Type B pancreatic cell (in vitro differentiated cells): ENCODE measurements at regions not wholly inside any gene's neighbourhood (a gene's known extent, or its start where the extent isn't known, plus 50 kb on each side); places are given as distances from the start of the nearest gene placed in this dataset.

Experiments
- DNase-seq: peaks from one replicate; pipeline ENCODE4 v3.0.0; 2021; ENCODE audit warnings: mixed read lengths; ENCODE audit not compliant: unreplicated experiment; ENCODE audit errors: extremely low spot score
- H3K27ac Mint-ChIP-seq: 2 replicates; pipeline ENCODE4 v1.8.0; 2021; ENCODE audit warnings: mild to moderate bottlenecking, mixed read lengths
- H3K27me3 Mint-ChIP-seq: 2 replicates; pipeline ENCODE4 v1.8.0; 2021; ENCODE audit warnings: mixed read lengths
- H3K36me3 Mint-ChIP-seq: 2 replicates; pipeline ENCODE4 v1.8.0; 2021; ENCODE audit warnings: mixed read lengths
- H3K4me1 Mint-ChIP-seq: one replicate; pipeline ENCODE4 v1.8.0; 2021; ENCODE audit warnings: mixed read lengths; ENCODE audit not compliant: unreplicated experiment
- H3K4me3 Mint-ChIP-seq: 2 replicates; pipeline ENCODE4 v1.8.0; 2021; ENCODE audit warnings: mild to moderate bottlenecking, mixed read lengths
- H3K9me3 Mint-ChIP-seq: 2 replicates; pipeline ENCODE4 v1.8.0; 2021; ENCODE audit warnings: mixed read lengths
- CTCF ChIP-seq: fragments of 200-600 bp; sonication (generic); conservative IDR thresholded peaks from 2 replicates; pipeline ENCODE4 v1.5.0; 2021; ENCODE audit warnings: antibody characterized with exemption, mild to moderate bottlenecking

- peaks cover 7% of the 10 kb centered on the region for H3K4me1 Mint-ChIP-seq
- no peak overlapping the region for H3K4me3 Mint-ChIP-seq
- H3K27me3 Mint-ChIP-seq: peaks cover 3% of the 10 kb centered on the region
- no peak for TF ChIP-seq CTCF
- DNase-seq: no peak
- H3K36me3 Mint-ChIP-seq: no peaks in the 10 kb centered on the region
- no peaks in the 10 kb centered on the region for H3K9me3 Mint-ChIP-seq
- no peak overlapping the region for H3K27ac Mint-ChIP-seq
These were observed 67.9 kb upstream of the GATA5 start for GRCh38 chr20:62543470-62544302.

- Mint-ChIP-seq H3K4me3 (no peak overlapping the region), H3K27ac (no peak overlapping the region), H3K27me3 (no peaks in the 10 kb centered on the region), H3K4me1 (peaks cover 7% of the 10 kb centered on the region), H3K36me3 (no peaks in the 10 kb centered on the region), H3K9me3 (no peaks in the 10 kb centered on the region)
- no peak for DNase-seq
- TF ChIP-seq CTCF: no peak
These were observed 68.8 kb upstream of the GATA5 start for GRCh38 chr20:62544505-62545055.

GRCh38 chr20:62545271-62545670, 69.5 kb upstream of the GATA5 start:
- Mint-ChIP-seq H3K9me3 (no peaks in the 10 kb centered on the region), H3K27ac (no peak overlapping the region), H3K27me3 (no peaks in the 10 kb centered on the region), H3K36me3 (no peaks in the 10 kb centered on the region), H3K4me3 (no peak overlapping the region), H3K4me1 (peaks cover 7% of the 10 kb centered on the region)
- DNase-seq: no peak
- TF ChIP-seq CTCF: no peak

GRCh38 chr20:62545901-62546525, 70.2 kb upstream of the GATA5 start:
- H3K9me3 Mint-ChIP-seq: no peaks in the 10 kb centered on the region
- no peak overlapping the region for H3K4me3 Mint-ChIP-seq
- no peak overlapping the region for H3K27ac Mint-ChIP-seq
- H3K27me3 Mint-ChIP-seq: peaks cover 4% of the 10 kb centered on the region
- H3K36me3 Mint-ChIP-seq: no peaks in the 10 kb centered on the region
- TF ChIP-seq CTCF: no peak
- DNase-seq: no peak
- peaks cover 7% of the 10 kb centered on the region for H3K4me1 Mint-ChIP-seq

GRCh38 chr20:62546606-62547005, 70.8 kb upstream of the GATA5 start:
- Mint-ChIP-seq H3K27ac (no peak overlapping the region), H3K4me1 (peaks cover 7% of the 10 kb centered on the region), H3K27me3 (peaks cover 4% of the 10 kb centered on the region), H3K4me3 (no peak overlapping the region), H3K9me3 (no peaks in the 10 kb centered on the region), H3K36me3 (no peaks in the 10 kb centered on the region)
- no peak for DNase-seq
- TF ChIP-seq CTCF: no peak
